MM.1S (cell line): ENCODE measurements at regions not wholly inside any gene's neighbourhood (a gene's known extent, or its start where the extent isn't known, plus 50 kb on each side); places are given as distances from the start of the nearest gene placed in this dataset.

Experiments
- DNase-seq: peaks from one replicate; pipeline ENCODE4 v3.0.0-alpha.2; 2015
- H2AFZ ChIP-seq: fragments of 300-600 bp; sonication (generic); 2 replicates; pipeline ENCODE4 v1.6.0; 2016; ENCODE audit warnings: antibody characterized with exemption, low read length
- H3F3A ChIP-seq: fragments of 300-600 bp; sonication (generic); 2 replicates; pipeline ENCODE4 v1.6.1; 2016; ENCODE audit warnings: mild to moderate bottlenecking, antibody characterized with exemption, low read length, moderate library complexity, mixed read lengths; ENCODE audit not compliant: insufficient read depth
- H3K27ac ChIP-seq: fragments of 300-600 bp; sonication (generic); 2 replicates; pipeline ENCODE4 v1.5.1; 2016; ENCODE audit warnings: mild to moderate bottlenecking, low read length
- H3K27me3 ChIP-seq: fragments of 300-600 bp; sonication (generic); replicated peaks from 2 replicates; pipeline ENCODE4 v1.6.0; 2016; ENCODE audit warnings: low read length; ENCODE audit not compliant: insufficient read depth
- H3K36me3 ChIP-seq: fragments of 300-600 bp; sonication (generic); replicated peaks from 2 replicates; pipeline ENCODE4 v1.6.1; 2016; ENCODE audit warnings: mild to moderate bottlenecking, low read length, mixed read lengths; ENCODE audit not compliant: insufficient read depth
- H3K4me1 ChIP-seq: fragments of 300-600 bp; sonication (generic); 2 replicates; pipeline ENCODE4 v1.6.1; 2016; ENCODE audit warnings: low read length, mixed read lengths
- H3K4me2 ChIP-seq: fragments of 300-600 bp; sonication (generic); 2 replicates; pipeline ENCODE4 v1.6.0; 2016; ENCODE audit warnings: low read depth, low read length
- H3K4me3 ChIP-seq: fragments of 300-600 bp; sonication (generic); 2 replicates; pipeline ENCODE4 v1.5.1; 2016; ENCODE audit warnings: low read length, mixed read lengths
- H3K79me2 ChIP-seq: fragments of 300-600 bp; sonication (generic); 2 replicates; pipeline ENCODE4 v1.6.1; 2016; ENCODE audit warnings: mixed run types, low read length, mixed read lengths
- H3K9ac ChIP-seq: fragments of 300-600 bp; sonication (generic); 2 replicates; pipeline ENCODE4 v1.6.1; 2016; ENCODE audit warnings: low read length, mixed read lengths
- H3K9me2 ChIP-seq: fragments of 300-600 bp; sonication (generic); replicated peaks from 2 replicates; pipeline ENCODE4 v1.6.1; 2016; ENCODE audit warnings: mild to moderate bottlenecking, low read length, mixed read lengths; ENCODE audit not compliant: insufficient read depth
- H3K9me3 ChIP-seq: fragments of 300-600 bp; sonication (generic); replicated peaks from 2 replicates; pipeline ENCODE4 v1.6.1; 2016; ENCODE audit warnings: mild to moderate bottlenecking, low read length, mixed read lengths; ENCODE audit not compliant: insufficient read depth
- H4K20me1 ChIP-seq: fragments of 300-600 bp; sonication (generic); 2 replicates; pipeline ENCODE4 v1.6.1; 2016; ENCODE audit warnings: mild to moderate bottlenecking, low read length, moderate library complexity, mixed read lengths; ENCODE audit not compliant: insufficient read depth
- EZH2 ChIP-seq: fragments of 300-600 bp; sonication (generic); optimal IDR thresholded peaks from 2 replicates; pipeline ENCODE3; 2017; ENCODE audit warnings: low read depth, mild to moderate bottlenecking, antibody characterized with exemption, low read length, mixed read lengths
- EZH2phosphoT487 ChIP-seq: fragments of 300-600 bp; sonication (generic); IDR thresholded peaks from 2 replicates; pipeline ENCODE4 v1.6.1; 2018; ENCODE audit warnings: antibody characterized with exemption, low read length
- TF ChIP-seq, protein P1 (sequence below): fragments of 300-600 bp; sonication (generic); IDR thresholded peaks from 2 replicates; pipeline ENCODE4 v1.5.1; 2016; ENCODE audit warnings: antibody characterized with exemption, low read length, mixed read lengths

DNA sequence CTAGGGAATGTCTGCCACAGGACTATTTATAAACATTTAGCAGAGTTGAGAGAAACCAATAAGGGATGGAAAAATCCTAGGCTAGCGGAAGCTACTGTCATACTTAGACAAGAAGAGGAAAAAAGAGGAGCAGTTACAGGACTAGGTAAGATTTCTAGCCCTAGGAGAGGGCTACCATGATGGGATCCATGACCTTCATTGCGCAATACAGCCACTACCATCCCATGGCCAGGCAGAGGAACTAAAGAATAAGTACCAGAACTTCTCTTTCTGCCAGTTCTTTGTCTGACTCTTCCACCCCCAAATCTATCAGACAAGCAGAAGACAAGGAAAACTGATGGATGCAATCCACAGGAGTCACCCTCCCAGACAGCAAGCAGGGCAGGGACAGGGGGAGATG is 417.0 kb upstream of the CHST9 start:
- H4K20me1 ChIP-seq = no peaks in the 10 kb centered on the region
- H3K4me1 ChIP-seq = no peaks in the 10 kb centered on the region
- H3K9me3 ChIP-seq = no peaks in the 10 kb centered on the region
- TF ChIP-seq, protein P1, sequence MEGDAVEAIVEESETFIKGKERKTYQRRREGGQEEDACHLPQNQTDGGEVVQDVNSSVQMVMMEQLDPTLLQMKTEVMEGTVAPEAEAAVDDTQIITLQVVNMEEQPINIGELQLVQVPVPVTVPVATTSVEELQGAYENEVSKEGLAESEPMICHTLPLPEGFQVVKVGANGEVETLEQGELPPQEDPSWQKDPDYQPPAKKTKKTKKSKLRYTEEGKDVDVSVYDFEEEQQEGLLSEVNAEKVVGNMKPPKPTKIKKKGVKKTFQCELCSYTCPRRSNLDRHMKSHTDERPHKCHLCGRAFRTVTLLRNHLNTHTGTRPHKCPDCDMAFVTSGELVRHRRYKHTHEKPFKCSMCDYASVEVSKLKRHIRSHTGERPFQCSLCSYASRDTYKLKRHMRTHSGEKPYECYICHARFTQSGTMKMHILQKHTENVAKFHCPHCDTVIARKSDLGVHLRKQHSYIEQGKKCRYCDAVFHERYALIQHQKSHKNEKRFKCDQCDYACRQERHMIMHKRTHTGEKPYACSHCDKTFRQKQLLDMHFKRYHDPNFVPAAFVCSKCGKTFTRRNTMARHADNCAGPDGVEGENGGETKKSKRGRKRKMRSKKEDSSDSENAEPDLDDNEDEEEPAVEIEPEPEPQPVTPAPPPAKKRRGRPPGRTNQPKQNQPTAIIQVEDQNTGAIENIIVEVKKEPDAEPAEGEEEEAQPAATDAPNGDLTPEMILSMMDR = no peak
- TF ChIP-seq EZH2phosphoT487 (no peak), EZH2 (no peak)
- H3K4me3 ChIP-seq = no peak overlapping the region
- no peak overlapping the region for H3K4me2 ChIP-seq
- no peaks in the 10 kb centered on the region for H3F3A ChIP-seq
- no peaks in the 10 kb centered on the region for H3K9me2 ChIP-seq
- H3K9ac ChIP-seq = no peak overlapping the region
- H3K36me3 ChIP-seq = no peaks in the 10 kb centered on the region
- no peaks in the 10 kb centered on the region for H3K27me3 ChIP-seq
- H3K79me2 ChIP-seq = no peaks in the 10 kb centered on the region
- H3K27ac ChIP-seq = no peak overlapping the region
- H2AFZ ChIP-seq = no peak overlapping the region
- DNase-seq = no peak

DNA sequence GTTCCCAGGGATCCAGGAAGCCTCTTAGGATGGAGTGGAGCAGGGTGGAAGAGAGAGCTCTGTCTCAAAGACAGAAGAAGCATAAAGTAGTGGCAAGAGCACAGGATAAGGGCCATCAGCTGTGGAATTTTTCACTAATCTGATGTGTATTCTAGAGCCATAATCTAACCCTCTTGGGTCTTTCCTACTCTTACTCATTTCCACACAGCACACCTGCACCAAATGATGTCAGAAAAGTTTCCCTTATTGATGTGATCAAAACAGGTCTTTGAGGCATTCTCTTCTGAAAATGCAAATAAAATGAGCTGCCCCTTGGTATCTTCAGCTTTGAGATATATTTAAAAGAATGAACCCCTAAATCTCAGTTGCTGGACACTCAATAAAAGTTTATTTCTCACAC is 415.1 kb upstream of the CHST9 start:
- no peak for DNase-seq
- H3K27me3 ChIP-seq = no peaks in the 10 kb centered on the region
- H3K27ac ChIP-seq = no peak overlapping the region
- TF ChIP-seq, protein P1 = no peak
- TF ChIP-seq EZH2 = no peak
- TF ChIP-seq EZH2phosphoT487 = no peak
- H2AFZ ChIP-seq = no peak overlapping the region
- H3K9me3 ChIP-seq = no peaks in the 10 kb centered on the region
- no peak overlapping the region for H3K4me2 ChIP-seq
- no peaks in the 10 kb centered on the region for H3F3A ChIP-seq
- no peak overlapping the region for H3K9ac ChIP-seq
- no peaks in the 10 kb centered on the region for H3K36me3 ChIP-seq
- no peaks in the 10 kb centered on the region for H3K9me2 ChIP-seq
- H3K4me3 ChIP-seq = no peak overlapping the region
- H3K4me1 ChIP-seq = no peaks in the 10 kb centered on the region
- no peaks in the 10 kb centered on the region for H4K20me1 ChIP-seq
- no peaks in the 10 kb centered on the region for H3K79me2 ChIP-seq

DNA sequence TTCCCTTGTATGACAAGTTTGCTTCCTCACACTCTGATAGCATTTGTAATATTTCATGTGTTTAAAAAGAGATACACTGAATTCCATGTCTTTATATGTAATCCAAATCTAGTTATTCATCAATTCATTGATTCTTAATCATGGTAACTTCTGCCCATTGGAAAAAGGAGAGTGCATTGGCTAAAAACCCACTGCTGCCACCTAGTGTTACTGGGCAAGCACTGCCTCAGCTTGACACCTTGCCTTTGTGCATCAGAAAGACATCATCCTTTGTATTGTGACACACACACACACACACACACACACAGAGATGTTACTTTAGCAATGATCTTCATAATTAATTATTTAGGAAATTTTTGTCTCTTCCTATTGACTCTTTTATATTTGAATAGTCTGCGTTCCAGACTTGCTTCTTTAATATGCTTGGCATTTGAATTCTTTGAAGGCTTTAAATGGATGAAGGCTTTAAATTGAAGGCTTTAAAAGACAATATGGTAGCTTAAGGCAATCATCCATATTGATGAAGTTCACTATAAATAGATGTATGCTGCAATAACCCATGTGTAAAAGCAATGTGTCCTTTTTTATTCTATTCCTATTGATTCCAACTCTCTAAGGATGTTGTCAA is 414.2 kb upstream of the CHST9 start:
- TF ChIP-seq EZH2phosphoT487 = no peak
- TF ChIP-seq, protein P1 = peak; percentile 91
- H3K4me3 ChIP-seq = no peak overlapping the region
- H3K4me1 ChIP-seq = no peaks in the 10 kb centered on the region
- H4K20me1 ChIP-seq = no peaks in the 10 kb centered on the region
- H3K27me3 ChIP-seq = no peaks in the 10 kb centered on the region
- H3K27ac ChIP-seq = no peak overlapping the region
- no peaks in the 10 kb centered on the region for H3K9me3 ChIP-seq
- H3K36me3 ChIP-seq = no peaks in the 10 kb centered on the region
- H3F3A ChIP-seq = no peaks in the 10 kb centered on the region
- H2AFZ ChIP-seq = no peak overlapping the region
- H3K79me2 ChIP-seq = no peaks in the 10 kb centered on the region
- H3K9ac ChIP-seq = no peak overlapping the region
- H3K4me2 ChIP-seq = no peak overlapping the region
- no peaks in the 10 kb centered on the region for H3K9me2 ChIP-seq
- peak; percentile 42 for DNase-seq
